Neutrophil (primary cell): ENCODE measurements at regions not wholly inside any gene's neighbourhood (a gene's known extent, or its start where the extent isn't known, plus 50 kb on each side); places are given as distances from the start of the nearest gene placed in this dataset.

Experiments used
- H3K27ac ChIP-seq: fragments of 200-600 bp; sonication (generic); 2 replicates; pipeline ENCODE4 v1.5.1; 2016; ENCODE audit warnings: mild to moderate bottlenecking, moderate library complexity
- H3K27me3 ChIP-seq: fragments of 200-600 bp; sonication (generic); 2 replicates; pipeline ENCODE4 v1.6.0; 2016; ENCODE audit warnings: mild to moderate bottlenecking
- H3K36me3 ChIP-seq: fragments of 200-600 bp; sonication (generic); 2 replicates; pipeline ENCODE4 v1.5.1; 2017
- H3K4me1 ChIP-seq, 2 experiments: fragments of 200-600 bp in 1 of 2; sonication (generic) in 1 of 2; 1 replicate in 1 of 2; 2 replicates in 1 of 2; pipeline versions ENCODE4 v1.5.1 to v1.6.1; 2013 to 2016; ENCODE audit warnings: low read depth in 1 of 2, low read length in 1 of 2, mild to moderate bottlenecking in 1 of 2, moderate library complexity in 1 of 2; ENCODE audit not compliant: control insufficient read depth in 1 of 2, insufficient read depth in 1 of 2
- H3K4me3 ChIP-seq, 2 experiments: fragments of 200-600 bp in 1 of 2; sonication (generic) in 1 of 2; 1 replicate in 1 of 2; 2 replicates in 1 of 2; pipeline ENCODE4 v1.5.1; 2013 to 2016; ENCODE audit warnings: low read depth in 1 of 2, low read length in 1 of 2, mild to moderate bottlenecking in 1 of 2, moderate library complexity in 1 of 2
- H3K9me3 ChIP-seq: fragments of 200-600 bp; sonication (generic); 2 replicates; pipeline ENCODE4 v1.5.1; 2016
- CTCF ChIP-seq: fragments of 200-600 bp; sonication (generic); IDR thresholded peaks from 2 replicates; pipeline ENCODE4 v1.5.1; 2016; ENCODE audit warnings: antibody characterized with exemption

GRCh38 chr3:117171124-117171523 is 461.5 kb downstream of the TUSC7 start:
- TF ChIP-seq CTCF: no peak
- Histone ChIP-seq H3K27me3 (no peaks in the 10 kb centered on the region), H3K4me3 (no peak overlapping the region), H3K27ac (no peak overlapping the region), H3K9me3 (no peaks in the 10 kb centered on the region), H3K4me1 (no peaks in the 10 kb centered on the region), H3K36me3 (no peaks in the 10 kb centered on the region)

GRCh38 chr3:117172426-117172825 is 462.8 kb downstream of the TUSC7 start:
- TF ChIP-seq CTCF: no peak
- Histone ChIP-seq H3K4me1 (no peaks in the 10 kb centered on the region), H3K27me3 (no peaks in the 10 kb centered on the region), H3K4me3 (no peak overlapping the region), H3K36me3 (no peaks in the 10 kb centered on the region), H3K27ac (no peak overlapping the region), H3K9me3 (no peaks in the 10 kb centered on the region)

- H3K9me3 ChIP-seq: no peaks in the 10 kb centered on the region
- H3K36me3 ChIP-seq: no peaks in the 10 kb centered on the region
- H3K4me3 ChIP-seq: no peak overlapping the region
- no peak overlapping the region for H3K27ac ChIP-seq
- no peaks in the 10 kb centered on the region for H3K4me1 ChIP-seq
- TF ChIP-seq CTCF: no peak
- no peaks in the 10 kb centered on the region for H3K27me3 ChIP-seq
Measured at GRCh38 chr3:117181222-117181621, 471.6 kb downstream of the TUSC7 start.

GRCh38 chr3:117184574-117184973 is 475.0 kb downstream of the TUSC7 start:
- H3K4me1 ChIP-seq: no peaks in the 10 kb centered on the region
- no peak overlapping the region for H3K27ac ChIP-seq
- H3K9me3 ChIP-seq: no peaks in the 10 kb centered on the region
- TF ChIP-seq CTCF: no peak
- no peaks in the 10 kb centered on the region for H3K27me3 ChIP-seq
- no peak overlapping the region for H3K4me3 ChIP-seq
- H3K36me3 ChIP-seq: no peaks in the 10 kb centered on the region

GRCh38 chr3:117191245-117191644 is 481.7 kb downstream of the TUSC7 start:
- no peak overlapping the region for H3K27ac ChIP-seq
- H3K4me3 ChIP-seq: no peak overlapping the region
- no peaks in the 10 kb centered on the region for H3K27me3 ChIP-seq
- no peaks in the 10 kb centered on the region for H3K9me3 ChIP-seq
- H3K36me3 ChIP-seq: no peaks in the 10 kb centered on the region
- no peak for TF ChIP-seq CTCF
- no peaks in the 10 kb centered on the region for H3K4me1 ChIP-seq

GRCh38 chr3:117192888-117193287 is 483.3 kb downstream of the TUSC7 start:
- Histone ChIP-seq H3K27ac (no peak overlapping the region), H3K4me1 (no peaks in the 10 kb centered on the region), H3K36me3 (no peaks in the 10 kb centered on the region), H3K9me3 (no peaks in the 10 kb centered on the region), H3K4me3 (no peak overlapping the region), H3K27me3 (no peaks in the 10 kb centered on the region)
- TF ChIP-seq CTCF: no peak
